H9 (cell line): ENCODE measurements at regions not wholly inside any gene's neighbourhood (a gene's known extent, or its start where the extent isn't known, plus 50 kb on each side); places are given as distances from the start of the nearest gene placed in this dataset.

Experiments used
- DNase-seq: peaks from one replicate; pipeline ENCODE4 v3.0.0-alpha.2; 2017
- H2AFZ ChIP-seq: one replicate; pipeline ENCODE4 v1.6.1; 2013; ENCODE audit warnings: mild to moderate bottlenecking, low read length, control low read depth, moderate library complexity
- H2AK5ac ChIP-seq: 2 replicates; pipeline ENCODE4 v1.6.1; 2013; ENCODE audit warnings: low read length, control low read depth, mixed read lengths; ENCODE audit not compliant: insufficient read length
- H2BK120ac ChIP-seq: one replicate; pipeline ENCODE4 v1.6.1; 2013; ENCODE audit warnings: low read depth, mild to moderate bottlenecking, low read length, control low read depth, inconsistent platforms; ENCODE audit not compliant: poor library complexity, severe bottlenecking
- H2BK12ac ChIP-seq: 2 replicates; pipeline ENCODE4 v1.6.1; 2013; ENCODE audit warnings: low read length, control low read depth, mixed read lengths, low read depth; ENCODE audit not compliant: insufficient read length
- H2BK15ac ChIP-seq: 2 replicates; pipeline ENCODE4 v1.6.1; 2013; ENCODE audit warnings: low read depth, low read length, control low read depth
- H2BK20ac ChIP-seq: one replicate; pipeline ENCODE4 v1.6.1; 2013; ENCODE audit warnings: low read depth, mild to moderate bottlenecking, low read length, control low read depth, inconsistent platforms; ENCODE audit not compliant: poor library complexity, severe bottlenecking
- H2BK5ac ChIP-seq: 2 replicates; pipeline ENCODE4 v1.6.1; 2013; ENCODE audit warnings: low read length, control low read depth, mixed read lengths; ENCODE audit not compliant: insufficient read length
- H3K14ac ChIP-seq: 2 replicates; pipeline ENCODE4 v1.6.1; 2013; ENCODE audit warnings: low read length, control low read depth; ENCODE audit not compliant: insufficient read depth
- H3K18ac ChIP-seq: 2 replicates; pipeline ENCODE4 v1.6.1; 2013; ENCODE audit warnings: low read depth, mild to moderate bottlenecking, mixed read lengths, low read length, control low read depth; ENCODE audit not compliant: insufficient read length
- H3K23ac ChIP-seq: 2 replicates; pipeline ENCODE4 v1.6.1; 2013; ENCODE audit warnings: low read length, control low read depth, mixed read lengths, low read depth; ENCODE audit not compliant: insufficient read length
- H3K23me2 ChIP-seq: 2 replicates; pipeline ENCODE4 v1.6.1; 2013; ENCODE audit warnings: low read depth, mild to moderate bottlenecking, mixed read lengths, low read length, control low read depth; ENCODE audit not compliant: insufficient read length, poor library complexity, severe bottlenecking
- H3K27ac ChIP-seq: 2 replicates; pipeline ENCODE4 v1.5.1; 2013; ENCODE audit warnings: low read length, control low read depth, mixed read lengths, low read depth; ENCODE audit not compliant: insufficient read length
- H3K27me3 ChIP-seq: 2 replicates; pipeline ENCODE4 v1.6.1; 2013; ENCODE audit warnings: low read length, control low read depth, inconsistent platforms; ENCODE audit not compliant: insufficient read depth
- H3K4ac ChIP-seq: 2 replicates; pipeline ENCODE4 v1.6.1; 2013; ENCODE audit warnings: low read depth, mild to moderate bottlenecking, control low read depth, inconsistent platforms, low read length, moderate library complexity
- H3K4me1 ChIP-seq: 2 replicates; pipeline ENCODE4 v1.6.1; 2013; ENCODE audit warnings: low read length, control low read depth, inconsistent platforms; ENCODE audit not compliant: insufficient read depth
- H3K4me2 ChIP-seq: 2 replicates; pipeline ENCODE4 v1.6.1; 2013; ENCODE audit warnings: low read length, control low read depth, mixed read lengths; ENCODE audit not compliant: insufficient read length, insufficient read depth
- H3K56ac ChIP-seq: 2 replicates; pipeline ENCODE4 v1.6.1; 2013; ENCODE audit warnings: low read depth, mild to moderate bottlenecking, mixed read lengths, low read length, control low read depth; ENCODE audit not compliant: insufficient read length
- H3K79me1 ChIP-seq: 2 replicates; pipeline ENCODE4 v1.6.1; 2013; ENCODE audit warnings: low read depth, mild to moderate bottlenecking, moderate library complexity, low read length, control low read depth, inconsistent platforms; ENCODE audit not compliant: insufficient read depth, poor library complexity, severe bottlenecking
- H3K79me2 ChIP-seq: 2 replicates; pipeline ENCODE4 v1.6.1; 2013; ENCODE audit warnings: low read length, control low read depth, inconsistent platforms; ENCODE audit not compliant: insufficient read depth
- H3K9ac ChIP-seq: 2 replicates; pipeline ENCODE4 v1.6.1; 2013; ENCODE audit warnings: low read length, control low read depth, mixed read lengths; ENCODE audit not compliant: insufficient read length; ENCODE audit errors: extremely low read depth
- H3K9me3 ChIP-seq: one replicate; pipeline ENCODE4 v1.6.1; 2013; ENCODE audit warnings: low read depth, low read length, inconsistent platforms; ENCODE audit not compliant: control insufficient read depth
- H3T11ph ChIP-seq: one replicate; pipeline ENCODE4 v1.6.1; 2013; ENCODE audit warnings: mild to moderate bottlenecking, low read length, control low read depth, inconsistent platforms
- H4K20me1 ChIP-seq: one replicate; pipeline ENCODE4 v1.6.1; 2013; ENCODE audit not compliant: control insufficient read depth, insufficient read length, insufficient read depth
- H4K5ac ChIP-seq: 2 replicates; pipeline ENCODE4 v1.6.1; 2013; ENCODE audit warnings: low read depth, mild to moderate bottlenecking, mixed read lengths, low read length, control low read depth; ENCODE audit not compliant: insufficient read length
- H4K8ac ChIP-seq: replicated peaks from 2 replicates; pipeline ENCODE4 v1.6.1; 2013; ENCODE audit warnings: low read length, control low read depth, mixed read lengths, low read depth; ENCODE audit not compliant: insufficient read length
- H4K91ac ChIP-seq: 2 replicates; pipeline ENCODE4 v1.6.1; 2013; ENCODE audit warnings: low read depth, mild to moderate bottlenecking, moderate library complexity, mixed read lengths, low read length, control low read depth; ENCODE audit not compliant: insufficient read length
- H3K27ac Mint-ChIP-seq, 3 experiments: 2 replicates in 2 of 3; 3 replicates in 1 of 3; pipeline ENCODE4 v1.8.0; 2020 to 2021; ENCODE audit warnings: mixed read lengths in 3 of 3, mild to moderate bottlenecking in 1 of 3, moderate library complexity in 1 of 3
- H3K27me3 Mint-ChIP-seq: 2 replicates; pipeline ENCODE4 v1.8.0; 2021; ENCODE audit warnings: low read depth, mild to moderate bottlenecking, moderate library complexity, mixed read lengths
- H3K36me3 Mint-ChIP-seq, 3 experiments: 2 replicates in 2 of 3; 3 replicates in 1 of 3; pipeline ENCODE4 v1.8.0; 2020 to 2021; ENCODE audit warnings: low read depth in 3 of 3, mixed read lengths in 3 of 3; ENCODE audit not compliant: insufficient read depth in 1 of 3
- H3K4me1 Mint-ChIP-seq, 2 experiments: 2 replicates each; pipeline ENCODE4 v1.8.0; 2020; ENCODE audit warnings: mixed read lengths in 2 of 2
- H3K4me3 Mint-ChIP-seq, 2 experiments: 2 replicates in 1 of 2; 3 replicates in 1 of 2; pipeline ENCODE4 v1.8.0; 2020 to 2021; ENCODE audit warnings: mild to moderate bottlenecking in 2 of 2, mixed read lengths in 2 of 2, moderate library complexity in 1 of 2
- H3K9me3 Mint-ChIP-seq, 2 experiments: 2 replicates in 1 of 2; 3 replicates in 1 of 2; pipeline ENCODE4 v1.8.0; 2020; ENCODE audit warnings: mild to moderate bottlenecking in 2 of 2, mixed read lengths in 2 of 2, moderate library complexity in 1 of 2
- WGBS: extraction: QIAGEN DNeasy Blood & Tissue Kit; methylation state at CpG from one replicate; pipeline ENCODE4 v1.1.7; 2013; ENCODE audit warnings: missing lambda C conversion rate, low lambda C conversion rate, mixed read lengths; ENCODE audit not compliant: insufficient read length; ENCODE audit errors: extremely low coverage; 5-methylcytosine and 5-hydroxymethylcytosine counted together
- TF ChIP-seq, protein P1 (sequence below): fragments of 200-600 bp; sonication (generic); conservative IDR thresholded peaks from 3 replicates; pipeline ENCODE4 v1.8.0; 2021; ENCODE audit warnings: antibody characterized with exemption, mild to moderate bottlenecking

- WGBS: no CpG with 5 or more reads among the region's 3 CpGs
- Histone ChIP-seq H3K23ac (no peak overlapping the region), H3T11ph (no peak overlapping the region), H3K9me3 (no peaks in the 10 kb centered on the region), H3K79me1 (no peaks in the 10 kb centered on the region), H3K18ac (no peak overlapping the region), H3K56ac (no peak overlapping the region), H3K79me2 (no peaks in the 10 kb centered on the region), H3K27me3 (no peaks in the 10 kb centered on the region), H2BK12ac (no peak overlapping the region), H3K4ac (no peak overlapping the region), H2BK15ac (no peak overlapping the region), H4K8ac (no peak overlapping the region), H2BK5ac (no peak overlapping the region), H3K27ac (no peak overlapping the region), H3K4me2 (no peak overlapping the region), H2BK120ac (no peak overlapping the region), H4K91ac (no peak overlapping the region), H2AK5ac (no peak overlapping the region), H2AFZ (no peak overlapping the region), H2BK20ac (no peak overlapping the region), H4K20me1 (no peaks in the 10 kb centered on the region), H3K4me1 (no peaks in the 10 kb centered on the region), H4K5ac (no peak overlapping the region), H3K23me2 (no peaks in the 10 kb centered on the region), H3K14ac (no peak overlapping the region), H3K9ac (no peak overlapping the region)
- no peak overlapping the region for H3K4me3 Mint-ChIP-seq
- no peaks in the 10 kb centered on the region for H3K4me1 Mint-ChIP-seq
- peaks cover 2% of the 10 kb centered on the region for H3K27me3 Mint-ChIP-seq
- TF ChIP-seq, protein P1, sequence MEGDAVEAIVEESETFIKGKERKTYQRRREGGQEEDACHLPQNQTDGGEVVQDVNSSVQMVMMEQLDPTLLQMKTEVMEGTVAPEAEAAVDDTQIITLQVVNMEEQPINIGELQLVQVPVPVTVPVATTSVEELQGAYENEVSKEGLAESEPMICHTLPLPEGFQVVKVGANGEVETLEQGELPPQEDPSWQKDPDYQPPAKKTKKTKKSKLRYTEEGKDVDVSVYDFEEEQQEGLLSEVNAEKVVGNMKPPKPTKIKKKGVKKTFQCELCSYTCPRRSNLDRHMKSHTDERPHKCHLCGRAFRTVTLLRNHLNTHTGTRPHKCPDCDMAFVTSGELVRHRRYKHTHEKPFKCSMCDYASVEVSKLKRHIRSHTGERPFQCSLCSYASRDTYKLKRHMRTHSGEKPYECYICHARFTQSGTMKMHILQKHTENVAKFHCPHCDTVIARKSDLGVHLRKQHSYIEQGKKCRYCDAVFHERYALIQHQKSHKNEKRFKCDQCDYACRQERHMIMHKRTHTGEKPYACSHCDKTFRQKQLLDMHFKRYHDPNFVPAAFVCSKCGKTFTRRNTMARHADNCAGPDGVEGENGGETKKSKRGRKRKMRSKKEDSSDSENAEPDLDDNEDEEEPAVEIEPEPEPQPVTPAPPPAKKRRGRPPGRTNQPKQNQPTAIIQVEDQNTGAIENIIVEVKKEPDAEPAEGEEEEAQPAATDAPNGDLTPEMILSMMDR: no peak
- DNase-seq: no peak
- no peak overlapping the region for H3K27ac Mint-ChIP-seq
- H3K9me3 Mint-ChIP-seq: peaks cover 24 to 25% of the 10 kb centered on the region in 2 experiments
- peaks cover 0 to 26% (median 16%) of the 10 kb centered on the region in 3 experiments; a peak in 5 of 7 replicates for H3K36me3 Mint-ChIP-seq
Observed at GRCh38 chr16:8113843-8114242, 476.5 kb downstream of the TMEM114 start.
